Activated CD8-positive, alpha-beta T cell treated with anti-CD3 and anti-CD28 coated beads for 36 hours (primary cell): ENCODE measurements at regions not wholly inside any gene's neighbourhood (a gene's known extent, or its start where the extent isn't known, plus 50 kb on each side); places are given as distances from the start of the nearest gene placed in this dataset.

ENCODE experiments used
- ATAC-seq: fragments of 200-7000 bp; cut with Tn5 transposase; one replicate; pipeline ENCODE4 v1.10.0; 2021; ENCODE audit warnings: mild to moderate bottlenecking, moderate library complexity
- CTCF ChIA-PET: fragments of 350-600 bp; sonication (Branson Sonifier 250); formaldehyde crosslinking; loops from one replicate; lab custom pipeline; 2021; ENCODE audit warnings: antibody characterized with exemption; lab: Charles Lee
- POLR2A ChIA-PET: fragments of 350-600 bp; sonication (Branson Sonifier 250); formaldehyde crosslinking; loops from one replicate; lab custom pipeline; 2021; ENCODE audit warnings: antibody characterized with exemption; lab: Charles Lee
- DNase-seq: peaks from one replicate; pipeline ENCODE4 v3.0.0-alpha.2; 2020
- H3K27ac Mint-ChIP-seq: one replicate; pipeline ENCODE4 v1.8.0; 2021; ENCODE audit warnings: mild to moderate bottlenecking, mixed read lengths
- H3K27me3 Mint-ChIP-seq: one replicate; pipeline ENCODE4 v1.8.0; 2021; ENCODE audit warnings: mixed read lengths
- H3K36me3 Mint-ChIP-seq: one replicate; pipeline ENCODE4 v1.8.0; 2021; ENCODE audit warnings: low read depth, mixed read lengths
- H3K4me1 Mint-ChIP-seq: one replicate; pipeline ENCODE4 v1.8.0; 2021; ENCODE audit warnings: low read depth, mixed read lengths
- H3K4me3 Mint-ChIP-seq: one replicate; pipeline ENCODE4 v1.8.0; 2021; ENCODE audit warnings: mild to moderate bottlenecking, moderate library complexity, mixed read lengths
- H3K9me3 Mint-ChIP-seq: one replicate; pipeline ENCODE4 v1.8.0; 2021; ENCODE audit warnings: mixed read lengths
- intact Hi-C: fragments of 100-400 bp; cut with micrococcal nuclease; formaldehyde crosslinking; loops from one replicate; pipeline ENCODE4 v1.10.0; 2022
- TF ChIP-seq, protein P1 (sequence below): fragments of 200-600 bp; IDR thresholded peaks from one replicate; pipeline ENCODE4 v1.8.0; 2022; ENCODE audit warnings: antibody characterized with exemption, mild to moderate bottlenecking

DNA sequence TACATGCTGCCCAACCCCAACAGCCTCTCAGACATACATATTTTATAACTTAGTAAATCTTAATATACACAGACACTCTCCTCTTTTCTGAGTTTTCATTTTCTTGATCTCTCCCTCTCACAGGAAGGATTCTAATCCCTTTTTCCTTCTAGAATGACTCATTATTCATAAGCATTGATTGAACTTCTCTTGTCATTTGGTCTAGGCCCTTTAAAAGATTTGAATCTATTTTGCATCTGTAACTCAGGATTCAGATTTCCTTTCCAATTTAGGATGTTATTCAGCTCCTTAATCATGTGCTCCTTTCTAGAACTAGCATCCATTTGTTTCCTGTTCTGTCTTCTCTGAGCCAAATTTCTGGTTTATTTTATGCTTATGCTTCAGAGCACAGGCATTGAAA is 624.5 kb upstream of the SGO1 start:
- no peak overlapping the region for H3K4me3 Mint-ChIP-seq
- TF ChIP-seq, protein P1, sequence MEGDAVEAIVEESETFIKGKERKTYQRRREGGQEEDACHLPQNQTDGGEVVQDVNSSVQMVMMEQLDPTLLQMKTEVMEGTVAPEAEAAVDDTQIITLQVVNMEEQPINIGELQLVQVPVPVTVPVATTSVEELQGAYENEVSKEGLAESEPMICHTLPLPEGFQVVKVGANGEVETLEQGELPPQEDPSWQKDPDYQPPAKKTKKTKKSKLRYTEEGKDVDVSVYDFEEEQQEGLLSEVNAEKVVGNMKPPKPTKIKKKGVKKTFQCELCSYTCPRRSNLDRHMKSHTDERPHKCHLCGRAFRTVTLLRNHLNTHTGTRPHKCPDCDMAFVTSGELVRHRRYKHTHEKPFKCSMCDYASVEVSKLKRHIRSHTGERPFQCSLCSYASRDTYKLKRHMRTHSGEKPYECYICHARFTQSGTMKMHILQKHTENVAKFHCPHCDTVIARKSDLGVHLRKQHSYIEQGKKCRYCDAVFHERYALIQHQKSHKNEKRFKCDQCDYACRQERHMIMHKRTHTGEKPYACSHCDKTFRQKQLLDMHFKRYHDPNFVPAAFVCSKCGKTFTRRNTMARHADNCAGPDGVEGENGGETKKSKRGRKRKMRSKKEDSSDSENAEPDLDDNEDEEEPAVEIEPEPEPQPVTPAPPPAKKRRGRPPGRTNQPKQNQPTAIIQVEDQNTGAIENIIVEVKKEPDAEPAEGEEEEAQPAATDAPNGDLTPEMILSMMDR: no peak
- no peaks in the 10 kb centered on the region for H3K27me3 Mint-ChIP-seq
- no peak for DNase-seq
- H3K4me1 Mint-ChIP-seq: no peaks in the 10 kb centered on the region
- CTCF ChIA-PET: no interaction called here
- no peaks in the 10 kb centered on the region for H3K36me3 Mint-ChIP-seq
- POLR2A ChIA-PET: no interaction called here
- H3K27ac Mint-ChIP-seq: no peak overlapping the region
- H3K9me3 Mint-ChIP-seq: peaks cover 29% of the 10 kb centered on the region
- no peak for ATAC-seq
- intact Hi-C loops: no loop called here

DNA sequence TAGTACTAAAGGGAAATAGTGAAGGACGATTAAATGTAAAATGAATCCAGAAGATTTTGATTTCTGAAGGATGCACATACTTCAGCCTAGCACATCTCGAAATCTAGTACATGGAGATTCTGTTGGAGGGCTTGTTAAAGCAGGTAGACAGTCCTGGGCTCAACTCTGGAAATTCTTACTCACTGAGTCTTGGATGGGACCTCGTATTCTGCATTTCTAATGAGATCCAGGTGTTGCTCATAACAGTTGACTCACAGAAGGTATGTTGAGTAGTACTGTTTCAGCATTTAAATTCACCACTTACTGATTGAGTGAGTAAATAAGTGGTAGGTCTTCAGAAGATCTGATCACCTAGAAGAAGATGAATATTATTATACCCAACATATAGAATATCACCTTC is 623.4 kb upstream of the SGO1 start:
- Mint-ChIP-seq H3K36me3 (no peaks in the 10 kb centered on the region), H3K27me3 (no peaks in the 10 kb centered on the region), H3K27ac (no peak overlapping the region), H3K9me3 (peaks cover 27% of the 10 kb centered on the region), H3K4me3 (no peak overlapping the region), H3K4me1 (no peaks in the 10 kb centered on the region)
- ChIA-PET CTCF (no interaction called here), POLR2A (no interaction called here)
- intact Hi-C loops: no loop called here
- no peak for ATAC-seq
- TF ChIP-seq, protein P1: no peak
- DNase-seq: no peak

DNA sequence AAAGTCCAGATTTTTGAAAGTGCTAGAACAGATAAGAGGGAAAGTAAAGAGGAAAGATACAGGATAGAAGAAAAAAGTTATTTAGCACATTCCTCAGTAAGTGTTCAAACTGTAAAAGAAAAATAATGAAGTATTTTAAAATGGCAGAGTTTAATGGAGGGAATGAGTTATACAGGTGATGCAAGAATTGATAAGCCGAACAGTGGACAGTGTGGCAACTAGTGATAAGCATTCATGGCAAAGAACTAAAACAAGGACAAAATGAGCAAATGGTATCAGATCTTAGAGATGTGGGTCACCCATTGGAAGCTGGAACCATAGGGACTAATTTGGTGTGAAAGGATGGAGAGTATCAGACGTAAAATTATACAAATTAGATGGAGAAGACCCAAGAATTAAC is 622.9 kb upstream of the SGO1 start:
- CTCF ChIA-PET: no interaction called here
- ATAC-seq: no peak

DNA sequence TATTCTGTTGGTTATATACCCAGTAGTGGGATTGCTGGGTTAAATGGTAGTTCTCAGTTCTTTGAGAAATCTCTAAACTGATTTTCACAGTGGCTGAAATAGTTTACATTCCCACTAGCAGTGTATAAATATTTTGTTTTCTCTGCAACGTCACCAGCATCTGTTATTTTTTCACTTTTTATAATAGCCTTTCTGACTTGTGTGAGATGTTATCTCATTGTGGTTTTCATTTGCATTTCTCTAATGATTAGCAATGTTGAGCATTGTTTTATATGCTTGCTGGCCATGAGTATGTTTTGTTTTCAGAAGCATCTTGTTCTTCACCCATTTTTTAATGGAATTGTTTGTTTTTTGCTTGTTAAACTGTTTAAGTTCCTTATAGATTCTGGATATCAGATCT is 612.7 kb upstream of the SGO1 start:
- ATAC-seq: no peak
- Mint-ChIP-seq H3K27me3 (no peaks in the 10 kb centered on the region), H3K36me3 (no peaks in the 10 kb centered on the region), H3K27ac (no peak overlapping the region), H3K4me1 (no peaks in the 10 kb centered on the region), H3K4me3 (no peak overlapping the region), H3K9me3 (peaks cover 23% of the 10 kb centered on the region)
- intact Hi-C loops: no loop called here
- DNase-seq: no peak
- ChIA-PET CTCF (no interaction called here), POLR2A (no interaction called here)
- TF ChIP-seq, protein P1: no peak

More for the DNA sequence above, 622.9 kb upstream of the SGO1 start:
- intact Hi-C loops: no loop called here
- Mint-ChIP-seq H3K9me3 (peaks cover 27% of the 10 kb centered on the region), H3K27ac (no peak overlapping the region), H3K36me3 (no peaks in the 10 kb centered on the region), H3K27me3 (no peaks in the 10 kb centered on the region), H3K4me1 (no peaks in the 10 kb centered on the region), H3K4me3 (no peak overlapping the region)
- POLR2A ChIA-PET: no interaction called here
- no peak for DNase-seq
- TF ChIP-seq, protein P1: no peak

DNA sequence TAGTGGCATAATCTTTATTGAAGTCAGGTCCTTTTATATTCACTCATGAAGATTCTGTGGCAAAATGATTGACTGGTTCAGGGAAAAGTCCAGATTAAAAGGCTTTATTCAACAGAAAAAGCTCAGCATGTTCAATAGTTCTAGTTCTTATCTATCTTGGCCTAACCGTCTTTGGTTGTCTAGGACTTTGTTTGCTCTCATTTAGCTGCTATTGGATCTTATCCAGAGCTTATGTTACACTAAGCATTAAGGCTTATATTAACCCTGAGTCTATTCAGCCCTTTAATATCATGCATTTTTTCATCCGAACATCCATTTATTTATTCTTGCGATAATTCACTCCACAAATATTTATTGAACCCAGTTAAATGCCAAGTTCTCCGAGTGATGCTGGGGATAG is 601.0 kb upstream of the SGO1 start:
- TF ChIP-seq, protein P1: no peak
- POLR2A ChIA-PET: no interaction called here
- no peak for ATAC-seq
- peaks cover 51% of the 10 kb centered on the region for H3K9me3 Mint-ChIP-seq
- CTCF ChIA-PET: no interaction called here
- no peak for DNase-seq
- no peaks in the 10 kb centered on the region for H3K27me3 Mint-ChIP-seq
- intact Hi-C loops: no loop called here
- no peaks in the 10 kb centered on the region for H3K36me3 Mint-ChIP-seq
- no peaks in the 10 kb centered on the region for H3K4me1 Mint-ChIP-seq
- no peak overlapping the region for H3K27ac Mint-ChIP-seq
- no peak overlapping the region for H3K4me3 Mint-ChIP-seq
